ENCODE measurements at regions not wholly inside any gene's neighbourhood (a gene's known extent, or its start where the extent isn't known, plus 50 kb on each side); places are given as distances from the start of the nearest gene placed in this dataset.
A peak's percentile ranks its signal among the peaks of the same experiment; 100 is the strongest.

DNA sequence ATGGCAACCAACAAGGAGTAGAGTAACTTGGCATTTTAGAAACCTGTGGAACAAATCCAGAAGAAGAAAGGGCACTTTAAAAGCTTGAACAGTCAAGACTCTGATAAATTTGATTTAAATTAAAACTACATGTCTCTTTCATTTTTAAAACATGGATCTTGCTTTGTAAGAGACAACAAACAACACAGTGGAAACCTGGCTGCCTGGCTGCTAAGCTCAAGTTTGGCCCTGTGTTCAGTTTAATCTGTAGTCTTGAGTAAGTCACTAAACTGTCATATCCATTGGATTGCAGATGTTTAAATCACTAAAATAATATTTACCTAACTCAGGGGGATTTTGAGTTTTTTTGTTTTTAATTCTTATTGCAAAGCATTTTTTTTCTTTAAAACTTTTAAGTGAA lies 374.9 kb upstream of the SEMA3D start:
- intact Hi-C loops (cut with DNase I, micrococcal nuclease) = no loop called here
- Mint-ChIP-seq H3K36me3 (ENCODE audit: low read depth) (no peaks in the 10 kb centered on the region), H3K4me1 (ENCODE audit: low read depth) (no peaks in the 10 kb centered on the region), H3K4me3 (no peak overlapping the region), H3K9me3 (no peaks in the 10 kb centered on the region), H3K27ac (no peak overlapping the region), H3K27me3 (no peaks in the 10 kb centered on the region)
- Histone ChIP-seq H3K27me3 (ENCODE audit: control insufficient read depth in 1 of 2, insufficient read depth in 2 of 2, low read length in 2 of 2) (no peaks in the 10 kb centered on the region), H3K9me3 (ENCODE audit: control insufficient read depth in 1 of 2, insufficient read depth in 1 of 2, low read length in 2 of 2) (no peaks in the 10 kb centered on the region), H3K36me3 (ENCODE audit: insufficient read depth, low read length) (no peaks in the 10 kb centered on the region), H3K27ac (ENCODE audit: low read depth in 1 of 2, low read length in 2 of 2) (no peak overlapping the region), H3K4me3 (ENCODE audit: low read length) (no peak overlapping the region), H3K4me1 (ENCODE audit: insufficient read depth, low read length) (no peaks in the 10 kb centered on the region)
- POLR2A ChIA-PET = no interaction called here
- ATAC-seq (ENCODE audit: poor library complexity) (no peak), DNase-seq (no peak)
- TF ChIP-seq, protein P1, sequence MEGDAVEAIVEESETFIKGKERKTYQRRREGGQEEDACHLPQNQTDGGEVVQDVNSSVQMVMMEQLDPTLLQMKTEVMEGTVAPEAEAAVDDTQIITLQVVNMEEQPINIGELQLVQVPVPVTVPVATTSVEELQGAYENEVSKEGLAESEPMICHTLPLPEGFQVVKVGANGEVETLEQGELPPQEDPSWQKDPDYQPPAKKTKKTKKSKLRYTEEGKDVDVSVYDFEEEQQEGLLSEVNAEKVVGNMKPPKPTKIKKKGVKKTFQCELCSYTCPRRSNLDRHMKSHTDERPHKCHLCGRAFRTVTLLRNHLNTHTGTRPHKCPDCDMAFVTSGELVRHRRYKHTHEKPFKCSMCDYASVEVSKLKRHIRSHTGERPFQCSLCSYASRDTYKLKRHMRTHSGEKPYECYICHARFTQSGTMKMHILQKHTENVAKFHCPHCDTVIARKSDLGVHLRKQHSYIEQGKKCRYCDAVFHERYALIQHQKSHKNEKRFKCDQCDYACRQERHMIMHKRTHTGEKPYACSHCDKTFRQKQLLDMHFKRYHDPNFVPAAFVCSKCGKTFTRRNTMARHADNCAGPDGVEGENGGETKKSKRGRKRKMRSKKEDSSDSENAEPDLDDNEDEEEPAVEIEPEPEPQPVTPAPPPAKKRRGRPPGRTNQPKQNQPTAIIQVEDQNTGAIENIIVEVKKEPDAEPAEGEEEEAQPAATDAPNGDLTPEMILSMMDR (IDR thresholded peaks at IDR 0.05) = no peak
- CTCF ChIA-PET = no interaction called here

DNA sequence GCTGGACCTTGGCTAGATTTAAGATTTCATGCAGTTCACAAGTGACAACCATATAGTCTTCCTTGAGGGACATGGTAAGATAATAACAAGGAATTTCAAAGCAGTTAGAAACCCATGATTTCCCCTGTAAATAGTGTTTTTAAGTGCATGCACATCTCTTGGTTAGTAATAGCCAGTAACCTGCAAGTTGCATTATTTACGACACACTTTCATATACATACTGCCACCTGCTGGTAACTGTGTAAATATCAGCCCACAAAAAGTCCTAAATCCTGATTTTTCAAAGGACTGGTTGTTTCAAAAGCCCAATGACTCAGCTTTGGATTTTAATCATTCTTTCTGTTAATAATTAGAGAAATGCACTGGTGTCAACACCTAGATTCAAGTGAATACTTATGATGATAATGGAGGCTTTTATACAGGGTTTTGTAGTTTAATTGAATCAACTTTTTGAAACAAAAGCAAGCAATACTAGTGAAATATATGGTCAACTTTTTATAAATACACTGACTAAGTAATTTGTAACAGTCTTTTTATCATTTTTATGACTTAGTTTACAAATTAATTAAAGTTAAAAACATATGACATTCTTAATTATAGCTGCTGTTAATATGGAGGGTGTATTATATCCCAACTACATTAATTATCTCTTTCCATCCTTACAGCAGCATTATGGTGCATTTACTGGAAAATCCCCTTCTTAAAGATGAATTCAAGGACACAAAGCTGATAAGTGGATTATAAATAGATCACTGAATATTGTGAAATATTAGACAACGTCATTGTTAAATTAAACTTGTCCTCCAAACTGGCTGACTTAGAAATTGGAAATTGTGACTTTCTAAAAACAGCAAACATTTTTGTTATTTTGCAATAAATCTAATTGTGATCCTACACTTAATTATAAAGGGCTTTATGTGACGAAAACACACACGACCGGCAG lies 367.7 kb upstream of the SEMA3D start:
- H3K27me3 ChIP-seq (ENCODE audit: control insufficient read depth in 1 of 2, insufficient read depth in 2 of 2, low read length in 2 of 2) = no peaks in the 10 kb centered on the region
- no peak overlapping the region for H3K4me3 Mint-ChIP-seq
- H3K4me3 ChIP-seq (ENCODE audit: low read length) = no peak overlapping the region
- ATAC-seq (ENCODE audit: poor library complexity) = peak; percentile 44
- TF ChIP-seq, protein P1 (IDR thresholded peaks at IDR 0.05) = peak; percentile 59
- CTCF ChIA-PET = interaction anchor here (1.1 kb wide), 1 partner anchor 1618 kb away, joined by 3 read pairs; no protein-coding TSS in a partner anchor
- POLR2A ChIA-PET = no interaction called here
- H3K4me1 Mint-ChIP-seq (ENCODE audit: low read depth) = no peaks in the 10 kb centered on the region
- H3K9me3 ChIP-seq (ENCODE audit: control insufficient read depth in 1 of 2, insufficient read depth in 1 of 2, low read length in 2 of 2) = no peaks in the 10 kb centered on the region
- peak in 3 of 14 experiments; percentile 19 to 35 (median 27) for DNase-seq
- H3K27ac ChIP-seq (ENCODE audit: low read depth in 1 of 2, low read length in 2 of 2) = no peak overlapping the region
- no peak overlapping the region for H3K27ac Mint-ChIP-seq
- intact Hi-C loops (cut with DNase I, micrococcal nuclease) = loop anchor here in 1 of 2 experiments (10.0 kb wide), 2 partner anchors 1580 to 1620 kb away; no protein-coding TSS in a partner anchor
- no peaks in the 10 kb centered on the region for H3K36me3 ChIP-seq (ENCODE audit: insufficient read depth, low read length)
- no peaks in the 10 kb centered on the region for H3K36me3 Mint-ChIP-seq (ENCODE audit: low read depth)
- H3K9me3 Mint-ChIP-seq = no peaks in the 10 kb centered on the region
- H3K27me3 Mint-ChIP-seq = no peaks in the 10 kb centered on the region
- no peaks in the 10 kb centered on the region for H3K4me1 ChIP-seq (ENCODE audit: insufficient read depth, low read length)

DNA sequence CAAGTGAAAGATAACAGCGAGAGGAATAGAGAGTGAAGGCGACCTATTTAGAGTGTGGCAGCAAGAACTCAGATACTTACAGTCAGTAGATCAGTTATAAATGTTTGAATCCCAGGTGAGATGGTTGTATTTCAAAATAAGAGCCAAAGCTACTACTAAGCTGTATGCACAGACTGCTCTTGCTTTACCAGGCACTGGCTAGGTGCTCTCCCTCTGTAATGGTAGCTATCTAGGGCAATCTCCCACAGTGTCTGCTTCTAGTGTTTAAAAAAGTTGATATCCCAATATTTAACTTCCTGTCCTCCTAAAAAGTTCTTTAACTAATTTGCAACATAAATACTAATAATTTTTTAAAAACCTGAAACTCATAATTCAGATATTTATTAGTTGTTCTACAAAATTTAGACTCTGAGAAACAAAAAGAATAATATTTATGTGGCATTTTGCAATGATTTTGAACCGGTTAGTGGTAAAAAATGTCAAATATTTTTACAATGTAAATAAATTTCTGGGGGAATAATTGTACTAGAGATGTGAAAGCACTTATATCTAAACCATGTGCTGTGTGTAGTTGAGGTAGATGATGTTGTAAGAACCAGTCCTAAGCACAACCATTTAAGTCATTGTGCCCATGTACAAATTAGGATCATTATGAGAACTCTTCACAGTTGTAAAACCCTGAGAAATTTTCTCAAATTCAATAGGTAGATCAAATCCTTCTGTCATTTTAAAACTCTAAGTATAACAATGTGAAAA lies 349.3 kb upstream of the SEMA3D start:
- H3K36me3 Mint-ChIP-seq (ENCODE audit: low read depth) = no peaks in the 10 kb centered on the region
- Histone ChIP-seq H3K27me3 (ENCODE audit: control insufficient read depth in 1 of 2, insufficient read depth in 2 of 2, low read length in 2 of 2) (no peaks in the 10 kb centered on the region), H3K36me3 (ENCODE audit: insufficient read depth, low read length) (no peaks in the 10 kb centered on the region), H3K27ac (ENCODE audit: low read depth in 1 of 2, low read length in 2 of 2) (no peak overlapping the region), H3K9me3 (ENCODE audit: control insufficient read depth in 1 of 2, insufficient read depth in 1 of 2, low read length in 2 of 2) (peaks cover 0 to 3% of the 10 kb centered on the region in 2 experiments), H3K4me3 (ENCODE audit: low read length) (no peak overlapping the region), H3K4me1 (ENCODE audit: insufficient read depth, low read length) (no peaks in the 10 kb centered on the region)
- no peaks in the 10 kb centered on the region for H3K4me1 Mint-ChIP-seq (ENCODE audit: low read depth)
- ChIA-PET POLR2A (no interaction called here), CTCF (no interaction called here)
- no peak overlapping the region for H3K27ac Mint-ChIP-seq
- TF ChIP-seq, protein P1 (IDR thresholded peaks at IDR 0.05) = no peak
- DNase-seq = no peak
- no peak overlapping the region for H3K4me3 Mint-ChIP-seq
- intact Hi-C loops (cut with DNase I, micrococcal nuclease) = no loop called here
- no peak for ATAC-seq (ENCODE audit: poor library complexity)
- H3K27me3 Mint-ChIP-seq = no peaks in the 10 kb centered on the region
- H3K9me3 Mint-ChIP-seq = no peaks in the 10 kb centered on the region

All from CD4-positive, alpha-beta T cell (primary cell).